Activated CD8-positive, alpha-beta memory T cell treated with anti-CD3 and anti-CD28 coated beads for 1 hour (primary cell): ENCODE measurements at regions not wholly inside any gene's neighbourhood (a gene's known extent, or its start where the extent isn't known, plus 50 kb on each side); places are given as distances from the start of the nearest gene placed in this dataset.

Source experiments
- DNase-seq, 2 donors: peaks; one replicate each; pipeline ENCODE4 v3.0.0-alpha.2; 2020; ENCODE audit warnings: low read depth in 1 of 2; ENCODE audit errors: extremely low read depth in 1 of 2

DNA sequence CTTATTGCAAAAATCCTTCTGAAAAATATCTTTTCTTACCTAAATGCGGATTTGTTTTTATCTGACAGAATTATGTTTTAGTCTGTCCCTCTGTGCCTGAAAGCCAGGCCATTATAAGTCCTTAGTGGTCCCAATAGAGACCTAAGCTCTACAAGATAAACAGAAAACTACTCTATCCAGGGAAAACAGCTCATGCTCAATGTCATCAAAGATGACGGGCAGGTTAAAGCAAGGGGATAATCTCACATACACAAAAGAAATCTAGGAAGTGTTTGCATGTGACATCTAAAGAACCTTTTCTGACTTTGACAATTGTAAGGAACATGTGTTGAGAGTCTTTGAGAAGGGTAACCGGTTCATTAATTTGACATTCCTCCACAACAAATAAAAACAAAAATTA, 741.1 kb upstream of the ID2 start:
- no peak for DNase-seq

DNA sequence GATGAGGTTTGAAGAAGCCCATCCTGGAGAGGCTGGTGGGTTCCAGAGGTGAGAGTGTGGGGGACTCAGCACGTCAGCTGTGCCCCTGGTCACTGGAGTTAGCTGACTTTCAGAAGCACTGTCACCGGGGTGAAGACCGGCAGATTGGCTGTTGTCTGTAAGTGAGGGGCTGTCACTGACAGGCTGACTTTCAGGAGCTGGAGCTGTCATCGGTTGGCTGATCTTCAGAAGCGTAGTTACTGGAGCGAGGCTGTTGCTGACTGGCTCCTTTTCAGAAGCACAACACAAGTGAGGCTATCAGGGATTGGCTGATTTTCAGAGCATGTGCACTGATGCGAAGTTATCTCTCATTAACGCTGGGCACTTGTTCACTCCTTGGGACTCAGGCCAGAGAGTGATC, 738.4 kb upstream of the ID2 start:
- no peak for DNase-seq

- DNase-seq = no peak
These were observed 736.8 kb upstream of the ID2 start for GRCh38 chr2:7945026-7945425.

GRCh38 chr2:7950035-7950612, 731.7 kb upstream of the ID2 start:
- no peak for DNase-seq

DNA sequence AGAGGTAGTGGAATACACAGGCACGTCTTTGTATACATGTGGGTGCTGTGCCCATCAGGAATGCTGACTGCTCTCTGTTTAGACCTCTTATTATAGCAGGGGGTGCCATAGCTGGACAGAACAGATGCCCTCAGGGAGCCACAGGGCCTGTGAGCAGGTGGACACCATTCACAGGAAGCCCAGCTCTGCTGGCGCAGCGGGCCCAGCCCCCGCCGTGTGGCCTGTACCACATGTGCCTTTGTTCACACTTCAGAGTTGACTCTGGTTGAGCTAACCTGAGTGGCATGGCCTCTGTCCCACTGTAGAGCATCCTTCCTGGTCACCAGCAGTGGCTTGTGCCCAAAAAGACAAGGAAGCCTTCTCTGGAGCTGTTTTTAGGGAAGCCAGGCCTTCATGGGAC, 730.9 kb upstream of the ID2 start:
- DNase-seq = no peak

DNA sequence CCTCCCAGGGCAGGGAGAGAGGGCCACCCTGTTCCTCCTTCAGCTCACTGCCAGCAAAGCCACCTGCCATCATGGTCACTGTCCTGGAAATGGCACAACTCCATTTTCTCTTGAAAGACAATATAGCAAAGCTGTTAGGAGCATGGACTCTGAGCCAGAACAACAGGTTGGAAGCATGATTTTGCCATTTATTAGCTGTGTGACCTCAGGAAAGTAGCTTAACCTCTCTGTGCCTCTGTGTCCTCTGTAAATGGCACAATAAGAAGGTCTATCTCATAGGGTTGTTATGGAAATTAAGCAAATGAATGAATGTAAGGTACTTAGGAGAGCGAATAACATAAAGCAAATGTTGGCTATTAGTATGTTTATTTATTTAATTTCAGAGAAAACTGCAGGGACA, 730.4 kb upstream of the ID2 start:
- DNase-seq = no peak

DNA sequence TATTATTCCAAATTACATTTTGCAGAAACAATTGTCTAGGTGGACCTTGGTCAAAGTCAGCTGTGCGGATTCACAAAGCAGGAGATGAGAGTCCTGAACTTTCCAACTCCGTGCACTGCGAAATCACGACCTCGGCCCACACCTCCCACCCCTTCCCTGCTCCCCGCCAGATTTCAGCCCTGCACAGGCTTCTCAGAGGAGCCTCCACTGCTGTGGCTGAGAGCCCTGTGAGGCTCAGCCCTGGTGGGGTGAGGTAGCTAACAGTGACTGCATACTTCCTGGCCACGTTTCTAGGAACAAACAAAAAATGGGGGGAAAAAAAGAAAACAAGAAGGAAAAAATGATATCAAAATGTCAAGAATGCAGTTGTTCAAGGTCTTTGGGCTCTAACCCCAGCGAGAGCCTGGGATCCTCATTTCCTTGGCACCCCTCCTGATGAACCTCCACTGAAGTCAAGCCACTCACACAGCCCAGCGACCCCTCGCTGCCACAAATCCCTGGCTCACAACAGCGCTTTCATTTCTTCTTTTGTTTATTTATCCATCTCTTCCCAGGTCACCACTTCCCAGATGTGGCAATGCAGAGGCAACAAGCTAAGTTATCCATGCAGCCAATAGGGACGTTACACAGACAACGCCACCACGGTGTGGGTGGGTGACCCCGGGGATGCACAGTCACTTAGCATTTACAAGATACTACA, 729.7 kb upstream of the ID2 start:
- no peak for DNase-seq

GRCh38 chr2:7953195-7953594, 728.7 kb upstream of the ID2 start:
- no peak for DNase-seq

DNA sequence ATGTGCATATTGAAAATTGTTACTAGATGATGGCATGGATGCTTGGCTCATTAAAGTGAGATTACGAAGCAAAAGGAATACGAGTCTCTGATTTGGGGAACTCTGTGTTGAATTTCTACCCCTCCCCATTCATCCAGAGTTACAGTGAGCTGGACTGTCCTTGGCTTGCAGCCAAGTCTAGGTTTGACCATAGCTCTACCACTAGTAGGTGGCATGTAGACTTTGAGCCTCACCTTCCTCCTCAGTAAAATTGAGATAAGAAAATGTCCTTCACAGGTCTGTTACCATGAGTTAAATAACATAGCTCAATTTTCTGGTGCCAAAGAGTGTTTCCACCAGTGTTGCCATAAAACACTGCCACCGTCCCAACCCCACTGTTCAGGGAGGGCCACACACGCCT, 727.6 kb upstream of the ID2 start:
- DNase-seq = no peak

DNA sequence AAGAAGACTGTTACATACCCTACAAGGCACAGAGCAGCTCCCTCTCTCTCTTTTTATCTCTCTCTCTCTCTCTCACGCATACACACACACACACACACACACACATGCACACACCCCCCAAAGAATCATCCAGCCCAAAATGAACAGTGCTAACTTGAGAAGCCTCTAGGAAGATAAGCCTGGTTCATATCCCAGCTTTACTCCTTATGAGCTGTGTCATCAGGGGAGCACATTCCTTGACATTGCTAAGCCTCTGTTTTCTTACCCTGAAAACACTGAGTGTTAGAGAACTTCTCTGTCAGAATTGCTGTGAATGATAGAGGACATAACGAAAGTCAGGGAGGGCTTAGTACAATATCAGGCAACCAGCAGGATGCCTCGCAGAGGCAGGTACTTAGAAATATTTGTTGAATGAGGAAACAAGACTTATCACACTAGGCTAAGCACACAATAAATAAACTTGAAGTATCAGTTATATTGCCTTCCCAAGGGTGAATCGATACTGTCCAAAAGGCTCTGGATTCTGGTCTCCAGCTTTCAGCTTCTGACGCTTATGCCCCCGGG, 725.6 kb upstream of the ID2 start:
- DNase-seq = no peak

DNA sequence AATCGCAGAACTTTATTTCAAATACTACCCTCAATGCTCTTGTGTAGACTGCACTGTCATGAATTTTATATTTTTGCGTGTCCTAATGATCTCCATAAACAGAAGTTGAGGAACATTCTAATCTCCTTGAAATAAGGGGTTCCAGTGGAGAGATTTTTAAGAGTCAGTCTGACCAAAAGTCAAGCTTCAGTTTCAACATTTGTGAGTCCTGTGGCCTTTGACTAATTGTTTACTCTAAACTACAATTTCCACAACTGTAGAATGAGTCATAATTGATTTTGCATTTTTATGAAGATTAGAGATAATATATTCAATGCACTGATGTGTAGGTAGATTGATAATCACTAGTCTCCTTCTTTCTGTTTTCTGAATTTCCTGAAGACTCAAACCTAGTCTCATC, 720.3 kb upstream of the ID2 start:
- no peak for DNase-seq

DNA sequence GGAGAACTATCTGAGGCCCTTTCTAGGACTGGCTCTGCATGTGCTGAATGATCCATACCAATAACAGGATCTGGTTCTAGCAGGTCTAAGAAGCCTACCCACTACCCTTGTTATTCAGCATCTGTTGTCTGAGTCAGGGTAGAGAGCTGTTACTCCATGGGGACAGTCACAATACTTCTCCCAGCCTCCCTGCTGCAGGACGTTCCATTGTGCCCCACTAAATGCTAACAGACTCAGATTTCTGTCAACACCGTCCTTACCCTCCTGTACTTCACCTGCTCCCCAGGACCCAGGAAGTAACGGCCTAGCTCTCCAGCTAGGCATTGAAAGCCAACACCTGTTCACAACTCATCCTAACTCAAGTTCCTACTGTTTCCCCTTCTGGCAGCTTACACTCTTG, 719.7 kb upstream of the ID2 start:
- no peak for DNase-seq

- no peak for DNase-seq
These were observed 718.1 kb upstream of the ID2 start for GRCh38 chr2:7963787-7964186.

DNA sequence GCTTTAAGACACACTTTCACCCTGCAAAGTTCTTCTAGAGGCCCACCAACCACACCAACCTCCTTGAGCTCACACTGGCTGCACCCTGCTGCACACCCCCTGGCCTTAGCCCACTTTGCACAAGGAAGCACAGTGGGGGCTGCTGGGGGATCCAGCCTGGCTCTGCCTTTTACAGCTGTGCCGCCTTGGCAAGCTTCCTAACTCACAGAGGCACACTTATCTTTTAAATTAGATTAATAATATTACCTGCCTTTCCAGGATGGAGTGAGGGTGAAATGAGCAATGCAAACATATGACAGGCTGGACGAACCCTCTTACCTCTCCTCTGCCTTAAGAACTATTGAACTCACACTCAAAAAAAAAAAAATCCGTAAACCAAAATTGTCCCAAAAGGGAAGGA, 715.8 kb upstream of the ID2 start:
- no peak for DNase-seq

GRCh38 chr2:7967707-7968405, 714.0 kb upstream of the ID2 start:
- DNase-seq = no peak

GRCh38 chr2:7969756-7970515, 711.9 kb upstream of the ID2 start:
- DNase-seq = no peak

DNA sequence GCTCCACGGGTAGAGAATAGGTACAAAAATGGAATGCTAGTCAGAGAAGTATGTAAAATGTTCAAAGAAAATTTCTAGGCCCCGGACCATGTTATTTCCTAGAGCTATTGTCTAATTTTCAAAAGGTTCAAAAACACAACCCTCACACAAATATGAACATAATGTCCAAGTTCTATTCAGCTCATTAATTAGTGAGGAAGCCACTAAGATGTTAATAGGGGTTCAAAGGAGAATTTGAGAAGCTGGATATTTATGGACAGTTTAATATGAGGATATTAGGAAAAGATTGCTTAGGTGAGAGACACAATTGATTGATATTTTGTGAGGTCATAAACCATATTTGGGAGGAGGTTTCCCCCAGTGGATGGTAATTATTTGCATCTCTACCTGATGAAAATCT, 710.6 kb upstream of the ID2 start:
- no peak for DNase-seq

GRCh38 chr2:7971841-7972240, 710.0 kb upstream of the ID2 start:
- no peak for DNase-seq

DNA sequence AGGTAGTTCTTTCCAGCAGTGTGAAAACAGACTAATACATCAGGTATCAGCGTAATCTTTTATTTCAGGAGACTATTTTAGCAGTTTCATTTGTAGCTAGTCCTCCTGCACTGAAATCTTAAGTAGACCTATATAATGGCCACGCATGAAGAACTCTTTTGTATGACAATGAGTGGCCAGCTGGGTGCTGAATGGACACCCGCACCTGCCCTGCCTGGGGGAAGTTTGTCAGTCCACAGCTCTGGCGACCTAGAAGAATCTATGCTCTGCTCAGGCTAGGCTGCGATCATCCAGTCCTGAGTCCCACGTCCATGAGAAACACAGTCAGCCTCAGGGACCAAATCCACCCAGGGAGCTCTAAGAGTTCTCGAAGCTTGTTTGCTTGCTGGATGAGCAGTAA, 709.2 kb upstream of the ID2 start:
- no peak for DNase-seq

DNA sequence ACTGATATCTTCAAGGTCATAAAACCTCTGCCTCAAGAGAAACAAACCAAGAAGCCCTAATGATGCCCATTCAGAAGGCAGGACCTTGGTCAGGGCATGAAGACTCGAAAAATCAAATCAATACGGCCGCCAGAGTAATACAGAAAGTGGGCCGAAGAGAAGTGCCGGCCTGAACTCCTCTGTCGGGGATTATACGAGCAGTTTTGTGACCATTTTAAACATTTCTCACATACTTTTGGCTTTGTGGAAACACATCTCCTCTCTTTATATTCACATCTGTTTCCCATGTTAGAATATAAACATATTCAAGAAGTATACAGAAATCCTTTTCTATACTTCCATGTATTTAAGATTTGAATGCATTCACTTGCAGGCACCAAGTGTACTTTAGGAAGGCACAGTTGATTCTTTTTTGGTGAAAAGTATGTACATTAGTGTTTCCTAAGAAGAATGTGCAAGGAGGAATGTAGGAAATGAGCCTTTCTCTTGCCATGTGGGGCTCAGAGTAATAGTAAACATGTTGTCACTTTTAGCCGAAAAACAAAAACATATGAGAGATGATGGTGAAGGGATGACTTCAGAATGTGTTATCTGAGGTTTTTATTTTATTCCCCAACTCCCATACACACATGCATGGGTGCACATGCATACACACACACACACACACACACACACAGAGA, 707.9 kb upstream of the ID2 start:
- DNase-seq = no peak

- DNase-seq = no peak
These were observed 706.9 kb upstream of the ID2 start for GRCh38 chr2:7974936-7975335.
